GM23338 (cell line): ENCODE measurements at regions not wholly inside any gene's neighbourhood (a gene's known extent, or its start where the extent isn't known, plus 50 kb on each side); places are given as distances from the start of the nearest gene placed in this dataset.

Experiments used
- ATAC-seq: fragments of 200-7000 bp; cut with Tn5 transposase; 3 replicates; pipeline ENCODE4 v1.9.1; 2020
- DNase-seq: peaks from one replicate; pipeline ENCODE4 v3.0.0-alpha.2; 2015; ENCODE audit warnings: low spot score
- H2AFZ ChIP-seq: fragments of 200-600 bp; sonication (generic); 2 replicates; pipeline ENCODE4 v1.8.0; 2016; ENCODE audit warnings: antibody characterized with exemption, mild to moderate bottlenecking, moderate library complexity
- H3F3A ChIP-seq: fragments of 200-600 bp; sonication (generic); replicated peaks from 2 replicates; pipeline ENCODE4 v1.8.0; 2017; ENCODE audit warnings: antibody characterized with exemption, mixed run types, low read depth
- H3K27ac ChIP-seq: fragments of 200-600 bp; sonication (generic); 2 replicates; pipeline ENCODE4 v1.6.1; 2016; ENCODE audit warnings: low read depth
- H3K27me3 ChIP-seq: fragments of 200-600 bp; sonication (generic); 2 replicates; pipeline ENCODE4 v1.8.0; 2016; ENCODE audit warnings: mild to moderate bottlenecking, mixed run types, moderate library complexity; ENCODE audit not compliant: insufficient read depth
- H3K36me3 ChIP-seq: fragments of 200-600 bp; sonication (generic); 2 replicates; pipeline ENCODE4 v1.8.0; 2016; ENCODE audit warnings: mild to moderate bottlenecking; ENCODE audit not compliant: insufficient read depth
- H3K4me1 ChIP-seq: fragments of 200-600 bp; sonication (generic); 2 replicates; pipeline ENCODE4 v1.8.0; 2016; ENCODE audit warnings: mild to moderate bottlenecking, moderate library complexity; ENCODE audit not compliant: insufficient read depth
- H3K4me2 ChIP-seq: fragments of 200-600 bp; sonication (generic); 2 replicates; pipeline ENCODE4 v1.7.1; 2017; ENCODE audit warnings: mixed run types
- H3K4me3 ChIP-seq: fragments of 200-600 bp; sonication (generic); 2 replicates; pipeline ENCODE4 v1.6.1; 2016; ENCODE audit warnings: mixed run types
- H3K79me2 ChIP-seq: fragments of 200-600 bp; sonication (generic); replicated peaks from 2 replicates; pipeline ENCODE4 v1.8.0; 2017; ENCODE audit warnings: mild to moderate bottlenecking; ENCODE audit not compliant: insufficient read depth
- H3K9me2 ChIP-seq: fragments of 200-600 bp; sonication (generic); 2 replicates; pipeline ENCODE4 v1.8.0; 2017; ENCODE audit not compliant: insufficient read depth
- H4K20me1 ChIP-seq: fragments of 200-600 bp; sonication (generic); replicated peaks from 2 replicates; pipeline ENCODE4 v1.8.0; 2017; ENCODE audit warnings: mild to moderate bottlenecking; ENCODE audit not compliant: insufficient read depth
- H3K27ac Mint-ChIP-seq: 2 replicates; pipeline ENCODE4 v1.8.0; 2020; ENCODE audit warnings: inconsistent platforms, mild to moderate bottlenecking, moderate library complexity, mixed read lengths
- H3K27me3 Mint-ChIP-seq: 3 replicates; pipeline ENCODE4 v1.8.0; 2022; ENCODE audit warnings: low read depth, mild to moderate bottlenecking, moderate library complexity, mixed read lengths, inconsistent platforms; ENCODE audit not compliant: insufficient read depth, poor library complexity
- H3K36me3 Mint-ChIP-seq: 3 replicates; pipeline ENCODE4 v1.8.0; 2021; ENCODE audit warnings: low read depth, mild to moderate bottlenecking, inconsistent platforms, moderate library complexity, mixed read lengths
- H3K4me1 Mint-ChIP-seq: 3 replicates; pipeline ENCODE4 v1.8.0; 2020; ENCODE audit warnings: mild to moderate bottlenecking, inconsistent platforms, mixed read lengths
- H3K4me3 Mint-ChIP-seq: 3 replicates; pipeline ENCODE4 v1.8.0; 2021; ENCODE audit warnings: moderate library complexity, mild to moderate bottlenecking, inconsistent platforms, mixed read lengths
- H3K9me3 Mint-ChIP-seq: 3 replicates; pipeline ENCODE4 v1.8.0; 2020; ENCODE audit warnings: moderate library complexity, mild to moderate bottlenecking, inconsistent platforms, mixed read lengths
- CREB1 ChIP-seq: fragments of 250-450 bp; sonication (Bioruptor Pico); IDR thresholded peaks from 2 replicates; pipeline ENCODE4 v1.5.0; 2020; ENCODE audit warnings: low read depth, mild to moderate bottlenecking, moderate library complexity
- EZH2 ChIP-seq: fragments of 200-600 bp; sonication (generic); IDR thresholded peaks from one replicate; pipeline ENCODE4 v1.8.0; 2017; ENCODE audit warnings: antibody characterized with exemption, mild to moderate bottlenecking, low read depth; ENCODE audit not compliant: unreplicated experiment
- EZH2phosphoT487 ChIP-seq: fragments of 200-600 bp; sonication (generic); IDR thresholded peaks from one replicate; pipeline ENCODE4 v1.8.1; 2018; ENCODE audit warnings: antibody characterized with exemption; ENCODE audit not compliant: unreplicated experiment
- JUNB ChIP-seq: IDR thresholded peaks from one replicate; pipeline ENCODE4 v1.6.1; 2016; ENCODE audit warnings: antibody characterized with exemption; ENCODE audit not compliant: unreplicated experiment
- NANOG ChIP-seq: IDR thresholded peaks from 2 replicates; pipeline ENCODE4 v1.6.1; 2016; ENCODE audit warnings: antibody characterized with exemption, borderline replicate concordance
- POLR2AphosphoS5 ChIP-seq: IDR thresholded peaks from 2 replicates; pipeline ENCODE4 v1.6.1; 2016; ENCODE audit warnings: antibody characterized with exemption, low read depth
- ZNF331 ChIP-seq: fragments of 250-450 bp; sonication (Bioruptor Pico); IDR thresholded peaks from 2 replicates; pipeline ENCODE4 v1.5.0; 2020; ENCODE audit warnings: low read depth, mild to moderate bottlenecking, moderate library complexity
- TF ChIP-seq, protein P1 (sequence below), 2 experiments: fragments of 200-600 bp in 1 of 2; sonication (generic) in 1 of 2; conservative IDR thresholded peaks; 2 replicates each; pipeline versions ENCODE4 v1.5.1 to v1.6.1; 2016 to 2017; ENCODE audit warnings: antibody characterized with exemption in 2 of 2, low read depth in 2 of 2, mild to moderate bottlenecking in 2 of 2, moderate library complexity in 1 of 2
- TF ChIP-seq, protein P2 (sequence below): fragments of 250-450 bp; sonication (Bioruptor Pico); IDR thresholded peaks from 2 replicates; pipeline ENCODE4 v1.5.0; 2020; ENCODE audit warnings: mild to moderate bottlenecking, moderate library complexity

GRCh38 chr11:32003335-32003734 is 87.5 kb upstream of the RCN1 start:
- H4K20me1 ChIP-seq = no peaks in the 10 kb centered on the region
- no peaks in the 10 kb centered on the region for H3K36me3 ChIP-seq
- no peak overlapping the region for H3K27ac ChIP-seq
- Mint-ChIP-seq H3K36me3 (no peaks in the 10 kb centered on the region), H3K4me3 (no peak overlapping the region), H3K9me3 (no peaks in the 10 kb centered on the region), H3K4me1 (no peaks in the 10 kb centered on the region; the same call in 2 of the 3 replicates), H3K27me3 (peaks cover 1% of the 10 kb centered on the region), H3K27ac (no peak overlapping the region)
- TF ChIP-seq EZH2phosphoT487 (no peak), EZH2 (no peak), CREB1 (CRISPR knock-in tag) (no peak), ZNF331 (CRISPR knock-in tag) (no peak)
- H3K4me2 ChIP-seq = no peak overlapping the region
- no peak overlapping the region for H2AFZ ChIP-seq
- no peak for ATAC-seq
- no peaks in the 10 kb centered on the region for H3K9me2 ChIP-seq
- no peaks in the 10 kb centered on the region for H3K27me3 ChIP-seq
- H3K4me1 ChIP-seq = no peaks in the 10 kb centered on the region
- no peaks in the 10 kb centered on the region for H3K79me2 ChIP-seq
- H3K4me3 ChIP-seq = no peak overlapping the region
- H3F3A ChIP-seq = no peaks in the 10 kb centered on the region
- no peak for DNase-seq

DNA sequence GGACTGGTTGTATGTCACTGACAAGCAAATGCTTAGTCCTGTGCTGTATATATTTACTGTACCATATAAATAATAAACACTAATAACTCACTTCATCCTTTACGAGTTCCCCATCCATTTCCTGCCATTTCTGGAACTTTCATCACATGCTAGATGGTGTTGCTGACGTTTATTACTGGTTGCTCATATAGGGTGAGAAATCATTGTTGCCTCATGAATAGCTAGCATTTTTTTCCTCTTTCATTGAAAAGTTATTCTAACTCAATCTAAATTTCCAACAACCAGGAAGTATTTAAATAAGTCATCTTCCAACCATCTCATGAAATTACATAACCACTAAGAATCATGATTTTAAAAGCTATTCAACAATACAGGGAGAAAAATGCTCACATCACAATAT is 88.6 kb upstream of the RCN1 start:
- no peaks in the 10 kb centered on the region for H3K4me1 ChIP-seq
- Mint-ChIP-seq H3K27ac (no peak overlapping the region), H3K9me3 (no peaks in the 10 kb centered on the region), H3K27me3 (peaks cover 1% of the 10 kb centered on the region), H3K4me3 (no peak overlapping the region), H3K36me3 (no peaks in the 10 kb centered on the region), H3K4me1 (no peaks in the 10 kb centered on the region; the same call in 2 of the 3 replicates)
- H3K4me3 ChIP-seq = no peak overlapping the region
- no peaks in the 10 kb centered on the region for H3F3A ChIP-seq
- ATAC-seq (no peak), DNase-seq (no peak)
- H3K27ac ChIP-seq = no peak overlapping the region
- no peaks in the 10 kb centered on the region for H3K27me3 ChIP-seq
- no peaks in the 10 kb centered on the region for H4K20me1 ChIP-seq
- TF ChIP-seq CREB1 (CRISPR knock-in tag) = no peak
- no peak for TF ChIP-seq EZH2phosphoT487
- TF ChIP-seq EZH2 = no peak
- TF ChIP-seq POLR2AphosphoS5 = no peak
- TF ChIP-seq, protein P1, sequence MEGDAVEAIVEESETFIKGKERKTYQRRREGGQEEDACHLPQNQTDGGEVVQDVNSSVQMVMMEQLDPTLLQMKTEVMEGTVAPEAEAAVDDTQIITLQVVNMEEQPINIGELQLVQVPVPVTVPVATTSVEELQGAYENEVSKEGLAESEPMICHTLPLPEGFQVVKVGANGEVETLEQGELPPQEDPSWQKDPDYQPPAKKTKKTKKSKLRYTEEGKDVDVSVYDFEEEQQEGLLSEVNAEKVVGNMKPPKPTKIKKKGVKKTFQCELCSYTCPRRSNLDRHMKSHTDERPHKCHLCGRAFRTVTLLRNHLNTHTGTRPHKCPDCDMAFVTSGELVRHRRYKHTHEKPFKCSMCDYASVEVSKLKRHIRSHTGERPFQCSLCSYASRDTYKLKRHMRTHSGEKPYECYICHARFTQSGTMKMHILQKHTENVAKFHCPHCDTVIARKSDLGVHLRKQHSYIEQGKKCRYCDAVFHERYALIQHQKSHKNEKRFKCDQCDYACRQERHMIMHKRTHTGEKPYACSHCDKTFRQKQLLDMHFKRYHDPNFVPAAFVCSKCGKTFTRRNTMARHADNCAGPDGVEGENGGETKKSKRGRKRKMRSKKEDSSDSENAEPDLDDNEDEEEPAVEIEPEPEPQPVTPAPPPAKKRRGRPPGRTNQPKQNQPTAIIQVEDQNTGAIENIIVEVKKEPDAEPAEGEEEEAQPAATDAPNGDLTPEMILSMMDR (conservative IDR thresholded peaks at IDR 0.05; ENCODE audit: low read depth in 2 of 2) = no peak
- no peak for TF ChIP-seq NANOG
- no peak for TF ChIP-seq JUNB
- TF ChIP-seq ZNF331 (CRISPR knock-in tag) = no peak
- no peaks in the 10 kb centered on the region for H3K36me3 ChIP-seq
- H3K4me2 ChIP-seq = no peak overlapping the region
- no peak overlapping the region for H2AFZ ChIP-seq
- no peaks in the 10 kb centered on the region for H3K79me2 ChIP-seq
- H3K9me2 ChIP-seq = no peaks in the 10 kb centered on the region

DNA sequence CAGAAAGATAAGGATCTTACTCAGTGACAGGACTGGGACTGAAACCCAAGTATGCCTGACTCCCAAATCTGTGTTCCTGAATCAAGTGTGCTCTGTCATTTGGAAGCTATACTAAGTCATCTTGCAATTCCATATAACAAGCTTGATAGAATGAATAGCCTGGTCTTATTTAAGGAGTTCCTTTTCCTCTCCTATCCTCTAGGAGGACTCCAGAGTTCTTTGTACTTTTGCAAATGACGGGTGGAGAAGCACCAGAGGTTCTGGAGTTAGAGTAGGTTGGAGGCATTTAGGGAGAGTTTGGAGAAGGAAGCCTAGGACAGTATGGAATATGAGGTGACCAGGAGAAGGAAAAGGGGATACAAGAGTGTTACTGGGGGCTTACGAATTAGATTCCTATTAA is 92.9 kb upstream of the RCN1 start:
- H4K20me1 ChIP-seq = no peaks in the 10 kb centered on the region
- H3K27ac ChIP-seq = no peak overlapping the region
- Mint-ChIP-seq H3K9me3 (no peaks in the 10 kb centered on the region), H3K36me3 (no peaks in the 10 kb centered on the region), H3K4me3 (no peak overlapping the region), H3K27ac (no peak overlapping the region), H3K27me3 (no peaks in the 10 kb centered on the region), H3K4me1 (no peaks in the 10 kb centered on the region)
- H3K4me3 ChIP-seq = no peak overlapping the region
- no peaks in the 10 kb centered on the region for H3K4me1 ChIP-seq
- H2AFZ ChIP-seq = no peak overlapping the region
- H3K27me3 ChIP-seq = no peaks in the 10 kb centered on the region
- DNase-seq = no peak
- no peak for ATAC-seq
- H3K36me3 ChIP-seq = no peaks in the 10 kb centered on the region
- H3K9me2 ChIP-seq = no peaks in the 10 kb centered on the region
- H3K79me2 ChIP-seq = no peaks in the 10 kb centered on the region
- no peaks in the 10 kb centered on the region for H3F3A ChIP-seq
- no peak overlapping the region for H3K4me2 ChIP-seq
- TF ChIP-seq, protein P2, sequence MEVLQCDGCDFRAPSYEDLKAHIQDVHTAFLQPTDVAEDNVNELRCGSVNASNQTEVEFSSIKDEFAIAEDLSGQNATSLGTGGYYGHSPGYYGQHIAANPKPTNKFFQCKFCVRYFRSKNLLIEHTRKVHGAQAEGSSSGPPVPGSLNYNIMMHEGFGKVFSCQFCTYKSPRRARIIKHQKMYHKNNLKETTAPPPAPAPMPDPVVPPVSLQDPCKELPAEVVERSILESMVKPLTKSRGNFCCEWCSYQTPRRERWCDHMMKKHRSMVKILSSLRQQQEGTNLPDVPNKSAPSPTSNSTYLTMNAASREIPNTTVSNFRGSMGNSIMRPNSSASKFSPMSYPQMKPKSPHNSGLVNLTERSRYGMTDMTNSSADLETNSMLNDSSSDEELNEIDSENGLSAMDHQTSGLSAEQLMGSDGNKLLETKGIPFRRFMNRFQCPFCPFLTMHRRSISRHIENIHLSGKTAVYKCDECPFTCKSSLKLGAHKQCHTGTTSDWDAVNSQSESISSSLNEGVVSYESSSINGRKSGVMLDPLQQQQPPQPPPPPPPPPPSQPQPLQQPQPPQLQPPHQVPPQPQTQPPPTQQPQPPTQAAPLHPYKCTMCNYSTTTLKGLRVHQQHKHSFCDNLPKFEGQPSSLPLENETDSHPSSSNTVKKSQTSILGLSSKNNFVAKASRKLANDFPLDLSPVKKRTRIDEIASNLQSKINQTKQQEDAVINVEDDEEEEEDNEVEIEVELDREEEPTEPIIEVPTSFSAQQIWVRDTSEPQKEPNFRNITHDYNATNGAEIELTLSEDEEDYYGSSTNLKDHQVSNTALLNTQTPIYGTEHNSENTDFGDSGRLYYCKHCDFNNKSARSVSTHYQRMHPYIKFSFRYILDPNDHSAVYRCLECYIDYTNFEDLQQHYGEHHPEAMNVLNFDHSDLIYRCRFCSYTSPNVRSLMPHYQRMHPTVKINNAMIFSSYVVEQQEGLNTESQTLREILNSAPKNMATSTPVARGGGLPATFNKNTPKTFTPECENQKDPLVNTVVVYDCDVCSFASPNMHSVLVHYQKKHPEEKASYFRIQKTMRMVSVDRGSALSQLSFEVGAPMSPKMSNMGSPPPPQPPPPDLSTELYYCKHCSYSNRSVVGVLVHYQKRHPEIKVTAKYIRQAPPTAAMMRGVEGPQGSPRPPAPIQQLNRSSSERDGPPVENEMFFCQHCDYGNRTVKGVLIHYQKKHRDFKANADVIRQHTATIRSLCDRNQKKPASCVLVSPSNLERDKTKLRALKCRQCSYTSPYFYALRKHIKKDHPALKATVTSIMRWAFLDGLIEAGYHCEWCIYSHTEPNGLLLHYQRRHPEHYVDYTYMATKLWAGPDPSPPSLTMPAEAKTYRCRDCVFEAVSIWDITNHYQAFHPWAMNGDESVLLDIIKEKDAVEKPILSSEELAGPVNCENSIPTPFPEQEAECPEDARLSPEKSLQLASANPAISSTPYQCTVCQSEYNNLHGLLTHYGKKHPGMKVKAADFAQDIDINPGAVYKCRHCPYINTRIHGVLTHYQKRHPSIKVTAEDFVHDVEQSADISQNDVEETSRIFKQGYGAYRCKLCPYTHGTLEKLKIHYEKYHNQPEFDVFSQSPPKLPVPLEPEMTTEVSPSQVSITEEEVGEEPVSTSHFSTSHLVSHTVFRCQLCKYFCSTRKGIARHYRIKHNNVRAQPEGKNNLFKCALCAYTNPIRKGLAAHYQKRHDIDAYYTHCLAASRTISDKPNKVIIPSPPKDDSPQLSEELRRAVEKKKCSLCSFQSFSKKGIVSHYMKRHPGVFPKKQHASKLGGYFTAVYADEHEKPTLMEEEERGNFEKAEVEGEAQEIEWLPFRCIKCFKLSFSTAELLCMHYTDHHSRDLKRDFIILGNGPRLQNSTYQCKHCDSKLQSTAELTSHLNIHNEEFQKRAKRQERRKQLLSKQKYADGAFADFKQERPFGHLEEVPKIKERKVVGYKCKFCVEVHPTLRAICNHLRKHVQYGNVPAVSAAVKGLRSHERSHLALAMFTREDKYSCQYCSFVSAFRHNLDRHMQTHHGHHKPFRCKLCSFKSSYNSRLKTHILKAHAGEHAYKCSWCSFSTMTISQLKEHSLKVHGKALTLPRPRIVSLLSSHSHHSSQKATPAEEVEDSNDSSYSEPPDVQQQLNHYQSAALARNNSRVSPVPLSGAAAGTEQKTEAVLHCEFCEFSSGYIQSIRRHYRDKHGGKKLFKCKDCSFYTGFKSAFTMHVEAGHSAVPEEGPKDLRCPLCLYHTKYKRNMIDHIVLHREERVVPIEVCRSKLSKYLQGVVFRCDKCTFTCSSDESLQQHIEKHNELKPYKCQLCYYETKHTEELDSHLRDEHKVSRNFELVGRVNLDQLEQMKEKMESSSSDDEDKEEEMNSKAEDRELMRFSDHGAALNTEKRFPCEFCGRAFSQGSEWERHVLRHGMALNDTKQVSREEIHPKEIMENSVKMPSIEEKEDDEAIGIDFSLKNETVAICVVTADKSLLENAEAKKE (CRISPR knock-in tag) = 0 out of 2 replicates have a peak, but pooled peaks have one; percentile 33
- TF ChIP-seq POLR2AphosphoS5 = no peak
- TF ChIP-seq NANOG = no peak
